Neural cell (in vitro differentiated cells): ENCODE measurements at regions not wholly inside any gene's neighbourhood (a gene's known extent, or its start where the extent isn't known, plus 50 kb on each side); places are given as distances from the start of the nearest gene placed in this dataset.

Source experiments
- H2AFZ ChIP-seq: fragments of 200-600, 300-800 bp; sonication (generic), shearing (Covaris generic); 2 replicates; pipeline ENCODE4 v1.6.0; 2014; ENCODE audit warnings: low read depth, mild to moderate bottlenecking, antibody characterized with exemption, low read length, moderate library complexity
- H3F3A ChIP-seq: fragments of 200-600 bp; shearing (Covaris generic); 2 replicates; pipeline ENCODE4 v1.6.1; 2016; ENCODE audit warnings: mild to moderate bottlenecking, moderate library complexity, mixed read lengths, antibody characterized with exemption, low read length; ENCODE audit not compliant: insufficient read depth, poor library complexity, severe bottlenecking
- H3K27ac ChIP-seq: fragments of 200-600, 300-800 bp; sonication (generic), shearing (Covaris generic); 2 replicates; pipeline ENCODE4 v1.5.1; 2014; ENCODE audit warnings: mild to moderate bottlenecking, low read length, moderate library complexity
- H3K27me3 ChIP-seq: fragments of 300-800, 200-600 bp; sonication (generic), shearing (Covaris generic); 2 replicates; pipeline ENCODE4 v1.6.0; 2014; ENCODE audit warnings: mild to moderate bottlenecking, low read depth, low read length, moderate library complexity; ENCODE audit not compliant: insufficient read depth
- H3K36me3 ChIP-seq: fragments of 300-800, 200-600 bp; sonication (generic), shearing (Covaris generic); 2 replicates; pipeline ENCODE4 v1.5.1; 2014; ENCODE audit warnings: mild to moderate bottlenecking, antibody characterized with exemption, low read length, moderate library complexity; ENCODE audit not compliant: insufficient read depth
- H3K4me2 ChIP-seq: fragments of 300-800, 200-600 bp; sonication (generic), shearing (Covaris generic); 2 replicates; pipeline ENCODE4 v1.6.0; 2014; ENCODE audit warnings: mild to moderate bottlenecking, low read length
- H3K4me3 ChIP-seq: fragments of 300-800, 200-600 bp; sonication (generic), shearing (Covaris generic); 2 replicates; pipeline ENCODE4 v1.5.1; 2014; ENCODE audit warnings: mild to moderate bottlenecking, low read length, moderate library complexity
- H3K79me2 ChIP-seq: fragments of 200-600 bp; shearing (Covaris generic); replicated peaks from 2 replicates; pipeline ENCODE4 v1.6.0; 2014; ENCODE audit warnings: mild to moderate bottlenecking, low read length, moderate library complexity; ENCODE audit not compliant: insufficient read depth
- H3K9ac ChIP-seq: fragments of 300-800, 200-600 bp; sonication (generic), shearing (Covaris generic); 2 replicates; pipeline ENCODE4 v1.6.1; 2016; ENCODE audit warnings: mild to moderate bottlenecking, low read length, mixed read lengths
- H3K9me2 ChIP-seq: fragments of 200-600 bp; shearing (Covaris generic); 2 replicates; pipeline ENCODE4 v1.6.1; 2016; ENCODE audit warnings: mild to moderate bottlenecking, low read length, mixed read lengths; ENCODE audit not compliant: insufficient read depth
- H3K9me3 ChIP-seq: fragments of 200-600, 300-800 bp; sonication (generic), shearing (Covaris generic); 2 replicates; pipeline ENCODE4 v1.6.1; 2016; ENCODE audit warnings: mild to moderate bottlenecking, mixed run types, low read length, moderate library complexity, mixed read lengths
- H4K20me1 ChIP-seq: fragments of 200-600 bp; shearing (Covaris generic); 2 replicates; pipeline ENCODE4 v1.6.1; 2016; ENCODE audit warnings: mild to moderate bottlenecking, mixed run types; ENCODE audit not compliant: insufficient read depth
- EP300 ChIP-seq: fragments of 450-650 bp; conservative IDR thresholded peaks from 2 replicates; pipeline ENCODE4 v1.6.1; 2014; ENCODE audit warnings: antibody characterized with exemption, mild to moderate bottlenecking, moderate library complexity; ENCODE audit not compliant: poor library complexity, severe bottlenecking
- EZH2 ChIP-seq: fragments of 200-600, 300-800 bp; shearing (Covaris generic), sonication (generic); IDR thresholded peaks from 2 replicates; pipeline ENCODE4 v1.6.1; 2014; ENCODE audit warnings: antibody characterized with exemption, low read length, borderline replicate concordance, mild to moderate bottlenecking; ENCODE audit not compliant: insufficient read depth, poor library complexity, severe bottlenecking
- MXI1 ChIP-seq: fragments of 450-650 bp; conservative IDR thresholded peaks from 2 replicates; pipeline ENCODE4 v1.6.1; 2014; ENCODE audit warnings: antibody characterized with exemption, mild to moderate bottlenecking; ENCODE audit not compliant: poor library complexity, severe bottlenecking
- POLR2AphosphoS5 ChIP-seq: IDR thresholded peaks from 2 replicates; pipeline ENCODE4 v1.6.1; 2012
- RAD21 ChIP-seq: fragments of 450-650 bp; conservative IDR thresholded peaks from 2 replicates; pipeline ENCODE4 v1.6.1; 2014; ENCODE audit warnings: antibody characterized with exemption, mild to moderate bottlenecking, moderate library complexity
- REST ChIP-seq: IDR thresholded peaks from 2 replicates; pipeline ENCODE4 v1.6.1; 2012; ENCODE audit warnings: borderline replicate concordance
- SMC3 ChIP-seq: fragments of 450-650 bp; conservative IDR thresholded peaks from 2 replicates; pipeline ENCODE4 v1.6.1; 2014; ENCODE audit warnings: antibody characterized with exemption, mild to moderate bottlenecking, moderate library complexity; ENCODE audit not compliant: poor library complexity
- TAF1 ChIP-seq: IDR thresholded peaks from 2 replicates; pipeline ENCODE4 v1.6.1; 2012; ENCODE audit warnings: low read depth
- TF ChIP-seq, protein P1 (sequence below): fragments of 450-650 bp; IDR thresholded peaks from 2 replicates; pipeline ENCODE4 v1.5.1; 2014; ENCODE audit warnings: antibody characterized with exemption, mild to moderate bottlenecking, moderate library complexity; ENCODE audit not compliant: poor library complexity, severe bottlenecking

GRCh38 chr10:20672741-20673140 lies 224.4 kb downstream of the NEBL start:
- Histone ChIP-seq H3K79me2 (no peaks in the 10 kb centered on the region), H3K27ac (no peak overlapping the region), H3K27me3 (no peaks in the 10 kb centered on the region), H3K9me2 (no peaks in the 10 kb centered on the region), H3K9ac (no peak overlapping the region), H2AFZ (no peak overlapping the region), H4K20me1 (no peaks in the 10 kb centered on the region), H3K4me3 (no peak overlapping the region), H3K9me3 (no peaks in the 10 kb centered on the region), H3K36me3 (no peaks in the 10 kb centered on the region), H3F3A (no peaks in the 10 kb centered on the region), H3K4me2 (no peak overlapping the region)
- TF ChIP-seq RAD21 (no peak), POLR2AphosphoS5 (no peak), EP300 (no peak), EZH2 (no peak), REST (no peak), MXI1 (no peak), SMC3 (no peak), TAF1 (no peak)
- TF ChIP-seq, protein P1, sequence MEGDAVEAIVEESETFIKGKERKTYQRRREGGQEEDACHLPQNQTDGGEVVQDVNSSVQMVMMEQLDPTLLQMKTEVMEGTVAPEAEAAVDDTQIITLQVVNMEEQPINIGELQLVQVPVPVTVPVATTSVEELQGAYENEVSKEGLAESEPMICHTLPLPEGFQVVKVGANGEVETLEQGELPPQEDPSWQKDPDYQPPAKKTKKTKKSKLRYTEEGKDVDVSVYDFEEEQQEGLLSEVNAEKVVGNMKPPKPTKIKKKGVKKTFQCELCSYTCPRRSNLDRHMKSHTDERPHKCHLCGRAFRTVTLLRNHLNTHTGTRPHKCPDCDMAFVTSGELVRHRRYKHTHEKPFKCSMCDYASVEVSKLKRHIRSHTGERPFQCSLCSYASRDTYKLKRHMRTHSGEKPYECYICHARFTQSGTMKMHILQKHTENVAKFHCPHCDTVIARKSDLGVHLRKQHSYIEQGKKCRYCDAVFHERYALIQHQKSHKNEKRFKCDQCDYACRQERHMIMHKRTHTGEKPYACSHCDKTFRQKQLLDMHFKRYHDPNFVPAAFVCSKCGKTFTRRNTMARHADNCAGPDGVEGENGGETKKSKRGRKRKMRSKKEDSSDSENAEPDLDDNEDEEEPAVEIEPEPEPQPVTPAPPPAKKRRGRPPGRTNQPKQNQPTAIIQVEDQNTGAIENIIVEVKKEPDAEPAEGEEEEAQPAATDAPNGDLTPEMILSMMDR, result no peak

GRCh38 chr10:20670579-20670978 lies 226.5 kb downstream of the NEBL start:
- H3F3A ChIP-seq, result no peaks in the 10 kb centered on the region
- H3K9me2 ChIP-seq, result no peaks in the 10 kb centered on the region
- H3K4me2 ChIP-seq, result no peak overlapping the region
- no peaks in the 10 kb centered on the region for H3K9me3 ChIP-seq
- H3K79me2 ChIP-seq, result no peaks in the 10 kb centered on the region
- H4K20me1 ChIP-seq, result no peaks in the 10 kb centered on the region
- H2AFZ ChIP-seq, result no peak overlapping the region
- H3K27ac ChIP-seq, result no peak overlapping the region
- no peaks in the 10 kb centered on the region for H3K27me3 ChIP-seq
- H3K9ac ChIP-seq, result no peak overlapping the region
- H3K36me3 ChIP-seq, result no peaks in the 10 kb centered on the region
- H3K4me3 ChIP-seq, result no peak overlapping the region
- no peak for TF ChIP-seq EP300
- TF ChIP-seq MXI1, result no peak
- no peak for TF ChIP-seq RAD21
- no peak for TF ChIP-seq TAF1
- TF ChIP-seq, protein P1, result no peak
- no peak for TF ChIP-seq POLR2AphosphoS5
- no peak for TF ChIP-seq SMC3
- no peak for TF ChIP-seq EZH2
- TF ChIP-seq REST, result no peak
